ENCODE measurements at regions not wholly inside any gene's neighbourhood (a gene's known extent, or its start where the extent isn't known, plus 50 kb on each side); places are given as distances from the start of the nearest gene placed in this dataset.

DNA sequence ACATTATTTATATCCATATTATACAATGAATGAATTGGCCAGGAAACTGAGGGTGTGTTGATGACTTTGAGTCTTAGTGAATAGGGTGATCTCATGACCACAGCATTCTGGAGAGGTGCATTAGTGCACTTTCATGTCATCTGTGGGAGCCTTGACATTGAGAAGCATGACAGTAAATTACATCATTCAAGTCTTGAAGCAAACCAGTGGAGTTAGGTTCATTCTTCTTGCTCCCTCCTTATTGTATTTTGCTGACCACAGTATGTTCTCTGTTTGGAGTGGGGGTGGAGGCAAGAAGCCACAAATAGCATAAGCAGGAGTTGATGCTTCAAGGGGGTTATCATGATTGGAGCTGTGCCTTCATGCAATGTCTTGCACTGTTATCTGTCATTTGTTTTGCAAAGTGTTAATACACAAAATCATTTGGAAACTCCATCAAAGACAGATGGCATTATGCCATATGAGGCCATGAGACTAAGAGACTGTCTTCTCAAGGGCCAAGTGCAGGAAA, 680.2 kb downstream of the NYAP2 start:
- no peaks in the 10 kb centered on the region for H3K9me3 ChIP-seq
- H3K36me3 ChIP-seq: no peaks in the 10 kb centered on the region
- no peaks in the 10 kb centered on the region for H3K27me3 ChIP-seq
- H3K4me3 ChIP-seq: no peak overlapping the region
- no peak overlapping the region for H3K27ac ChIP-seq
- peaks cover 4% of the 10 kb centered on the region for H3K4me1 ChIP-seq
- TF ChIP-seq POLR2AphosphoS5 (IDR thresholded peaks at IDR 0.05) (no peak), POLR2A (IDR thresholded peaks at IDR 0.05) (no peak), EP300 (IDR thresholded peaks at IDR 0.05) (no peak)
- TF ChIP-seq, protein P1, sequence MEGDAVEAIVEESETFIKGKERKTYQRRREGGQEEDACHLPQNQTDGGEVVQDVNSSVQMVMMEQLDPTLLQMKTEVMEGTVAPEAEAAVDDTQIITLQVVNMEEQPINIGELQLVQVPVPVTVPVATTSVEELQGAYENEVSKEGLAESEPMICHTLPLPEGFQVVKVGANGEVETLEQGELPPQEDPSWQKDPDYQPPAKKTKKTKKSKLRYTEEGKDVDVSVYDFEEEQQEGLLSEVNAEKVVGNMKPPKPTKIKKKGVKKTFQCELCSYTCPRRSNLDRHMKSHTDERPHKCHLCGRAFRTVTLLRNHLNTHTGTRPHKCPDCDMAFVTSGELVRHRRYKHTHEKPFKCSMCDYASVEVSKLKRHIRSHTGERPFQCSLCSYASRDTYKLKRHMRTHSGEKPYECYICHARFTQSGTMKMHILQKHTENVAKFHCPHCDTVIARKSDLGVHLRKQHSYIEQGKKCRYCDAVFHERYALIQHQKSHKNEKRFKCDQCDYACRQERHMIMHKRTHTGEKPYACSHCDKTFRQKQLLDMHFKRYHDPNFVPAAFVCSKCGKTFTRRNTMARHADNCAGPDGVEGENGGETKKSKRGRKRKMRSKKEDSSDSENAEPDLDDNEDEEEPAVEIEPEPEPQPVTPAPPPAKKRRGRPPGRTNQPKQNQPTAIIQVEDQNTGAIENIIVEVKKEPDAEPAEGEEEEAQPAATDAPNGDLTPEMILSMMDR (IDR thresholded peaks at IDR 0.05): no peak
- DNase-seq (ENCODE audit: low spot score in 2 of 2): no peak

DNA sequence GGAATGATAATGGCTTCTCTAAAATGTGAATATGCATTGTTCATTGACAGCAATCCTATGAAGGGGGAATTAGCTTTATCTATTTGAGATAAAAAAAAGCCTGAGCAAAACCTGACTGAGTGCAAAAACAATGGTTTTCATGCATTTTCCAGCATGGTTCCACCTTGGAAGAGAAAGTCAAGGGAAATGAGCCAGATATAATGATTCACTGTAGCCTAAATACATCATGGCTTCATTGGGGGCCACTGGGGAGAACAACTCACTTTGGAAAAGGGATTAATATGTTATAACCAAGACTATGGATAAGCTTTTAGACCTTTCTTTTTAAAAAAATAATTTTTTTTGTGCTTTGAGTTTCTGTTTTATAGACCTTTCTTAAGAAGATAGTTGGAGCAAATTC, 679.7 kb downstream of the NYAP2 start:
- no peak for DNase-seq (ENCODE audit: low spot score in 2 of 2)
- Histone ChIP-seq H3K27me3 (no peaks in the 10 kb centered on the region), H3K4me3 (no peak overlapping the region), H3K36me3 (no peaks in the 10 kb centered on the region), H3K9me3 (no peaks in the 10 kb centered on the region), H3K4me1 (peaks cover 4% of the 10 kb centered on the region), H3K27ac (no peak overlapping the region)
- TF ChIP-seq POLR2A (IDR thresholded peaks at IDR 0.05): no peak
- no peak for TF ChIP-seq POLR2AphosphoS5 (IDR thresholded peaks at IDR 0.05)
- TF ChIP-seq, protein P1 (IDR thresholded peaks at IDR 0.05): no peak

DNA sequence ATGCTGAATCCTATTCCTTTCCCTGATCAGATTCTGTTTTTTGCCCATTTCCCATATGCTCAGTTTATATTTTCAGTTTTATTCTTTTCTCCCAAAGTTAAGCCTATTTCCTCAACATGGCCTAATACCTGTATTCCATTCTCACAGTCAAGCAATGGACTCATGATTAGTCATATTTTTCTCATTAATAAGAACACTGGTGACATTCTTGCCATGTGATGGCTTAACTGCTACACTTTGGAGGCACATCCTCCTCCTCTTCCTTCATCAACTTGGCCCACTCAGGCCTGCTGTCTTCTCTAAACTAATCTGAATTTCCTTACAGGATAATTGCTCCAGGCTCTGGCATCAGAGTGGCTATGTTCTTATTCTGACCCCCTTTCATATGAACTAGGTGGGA, 679.2 kb downstream of the NYAP2 start:
- no peak overlapping the region for H3K27ac ChIP-seq

DNA sequence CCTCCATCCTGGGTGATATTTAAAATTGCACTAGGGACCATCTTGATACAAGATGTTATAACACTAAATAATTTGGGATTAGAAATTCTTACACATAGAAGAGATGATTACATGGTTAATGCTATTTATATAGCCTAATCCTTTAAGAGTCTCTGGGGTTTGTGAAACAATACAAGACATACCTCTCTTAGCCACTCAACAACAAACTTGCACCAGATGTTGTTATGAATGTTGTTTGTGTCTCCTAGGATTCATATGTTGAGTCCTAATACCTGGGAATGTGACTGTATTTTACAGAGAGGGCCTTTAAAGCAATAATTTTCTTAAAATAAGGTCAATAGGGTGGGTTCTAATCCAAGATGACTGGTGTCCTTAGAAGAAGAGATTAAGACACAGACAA, 678.3 kb downstream of the NYAP2 start:
- no peak overlapping the region for H3K27ac ChIP-seq
- DNase-seq (ENCODE audit: low spot score in 2 of 2): no peak
- H3K36me3 ChIP-seq: no peaks in the 10 kb centered on the region
- H3K4me1 ChIP-seq: peaks cover 4% of the 10 kb centered on the region
- no peaks in the 10 kb centered on the region for H3K27me3 ChIP-seq
- H3K9me3 ChIP-seq: no peaks in the 10 kb centered on the region
- TF ChIP-seq EP300 (IDR thresholded peaks at IDR 0.05) (no peak), POLR2AphosphoS5 (IDR thresholded peaks at IDR 0.05) (no peak), POLR2A (IDR thresholded peaks at IDR 0.05) (no peak)
- TF ChIP-seq, protein P1 (IDR thresholded peaks at IDR 0.05): no peak
- H3K4me3 ChIP-seq: no peak overlapping the region

More for the DNA sequence above, 679.2 kb downstream of the NYAP2 start:
- Histone ChIP-seq H3K36me3 (no peaks in the 10 kb centered on the region), H3K4me3 (no peak overlapping the region), H3K27me3 (no peaks in the 10 kb centered on the region), H3K9me3 (no peaks in the 10 kb centered on the region), H3K4me1 (peaks cover 4% of the 10 kb centered on the region)
- TF ChIP-seq, protein P1 (IDR thresholded peaks at IDR 0.05): no peak
- TF ChIP-seq POLR2A (IDR thresholded peaks at IDR 0.05) (no peak), EP300 (IDR thresholded peaks at IDR 0.05) (no peak), POLR2AphosphoS5 (IDR thresholded peaks at IDR 0.05) (no peak)
- DNase-seq (ENCODE audit: low spot score in 2 of 2): no peak

DNA sequence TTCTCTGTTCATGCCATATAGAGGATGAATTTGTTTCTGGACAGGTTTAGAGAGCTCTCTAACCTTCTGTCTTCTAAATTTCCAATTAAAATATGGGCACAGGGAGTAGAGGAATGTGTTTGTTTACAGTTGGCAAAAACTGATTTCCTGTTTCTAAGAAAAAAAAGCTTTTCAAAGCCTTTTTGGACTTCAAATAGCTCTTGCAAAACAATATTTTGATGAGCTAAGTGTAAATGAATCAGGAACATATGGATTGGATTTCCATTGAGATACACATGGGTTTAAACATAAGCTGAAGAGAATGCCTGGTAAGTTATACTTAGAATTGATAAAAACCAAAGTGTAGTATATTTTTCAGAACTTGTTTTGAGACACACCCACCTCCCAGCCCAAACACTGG, 677.5 kb downstream of the NYAP2 start:
- DNase-seq (ENCODE audit: low spot score in 2 of 2): no peak
- Histone ChIP-seq H3K27me3 (no peaks in the 10 kb centered on the region), H3K9me3 (no peaks in the 10 kb centered on the region), H3K27ac (no peak overlapping the region), H3K4me3 (no peak overlapping the region), H3K4me1 (peaks cover 4% of the 10 kb centered on the region), H3K36me3 (no peaks in the 10 kb centered on the region)
- TF ChIP-seq, protein P1 (IDR thresholded peaks at IDR 0.05): no peak
- TF ChIP-seq POLR2AphosphoS5 (IDR thresholded peaks at IDR 0.05): no peak
- no peak for TF ChIP-seq POLR2A (IDR thresholded peaks at IDR 0.05)
- TF ChIP-seq EP300 (IDR thresholded peaks at IDR 0.05): no peak
